ENCODE measurements at regions not wholly inside any gene's neighbourhood (a gene's known extent, or its start where the extent isn't known, plus 50 kb on each side); places are given as distances from the start of the nearest gene placed in this dataset.

- H3K36me3 ChIP-seq, result no peaks in the 10 kb centered on the region
- intact Hi-C loops (cut with DNase I), result no loop called here
- TF ChIP-seq POLR2A (IDR thresholded peaks at IDR 0.05), result no peak
- no peak for TF ChIP-seq POLR2AphosphoS5 (IDR thresholded peaks at IDR 0.05; ENCODE audit: insufficient read depth in 1 of 2, low read depth in 1 of 2)
- TF ChIP-seq CTCF (IDR thresholded peaks at IDR 0.05), result no peak
Measured at GRCh38 chr5:9724707-9725106, 94.6 kb upstream of the TAS2R1 start.

GRCh38 chr5:9722601-9723180 lies 92.5 kb upstream of the TAS2R1 start:
- no peak for DNase-seq (ENCODE audit: extremely low spot score in 2 of 2)
- intact Hi-C loops (cut with DNase I), result no loop called here

More at GRCh38 chr5:9724707-9725106, 94.6 kb upstream of the TAS2R1 start:
- H3K27ac ChIP-seq, result no peak overlapping the region
- DNase-seq (ENCODE audit: extremely low spot score in 2 of 2), result no peak
- no peaks in the 10 kb centered on the region for H3K9me3 ChIP-seq
- H3K4me1 ChIP-seq, result no peaks in the 10 kb centered on the region
- no peak overlapping the region for H3K4me3 ChIP-seq
- no peaks in the 10 kb centered on the region for H3K27me3 ChIP-seq

GRCh38 chr5:9721161-9721560 lies 91.0 kb upstream of the TAS2R1 start:
- H3K27ac ChIP-seq, result no peak overlapping the region
- no peak for DNase-seq (ENCODE audit: extremely low spot score in 2 of 2)

More at GRCh38 chr5:9722601-9723180, 92.5 kb upstream of the TAS2R1 start:
- H3K4me3 ChIP-seq, result no peak overlapping the region
- no peaks in the 10 kb centered on the region for H3K9me3 ChIP-seq
- H3K27ac ChIP-seq, result no peak overlapping the region
- no peak for TF ChIP-seq CTCF (IDR thresholded peaks at IDR 0.05)
- TF ChIP-seq POLR2A (IDR thresholded peaks at IDR 0.05), result no peak
- TF ChIP-seq POLR2AphosphoS5 (IDR thresholded peaks at IDR 0.05; ENCODE audit: insufficient read depth in 1 of 2, low read depth in 1 of 2), result no peak
- no peaks in the 10 kb centered on the region for H3K4me1 ChIP-seq
- no peaks in the 10 kb centered on the region for H3K27me3 ChIP-seq
- no peaks in the 10 kb centered on the region for H3K36me3 ChIP-seq

GRCh38 chr5:9720361-9720760 lies 90.2 kb upstream of the TAS2R1 start:
- H3K4me1 ChIP-seq, result no peaks in the 10 kb centered on the region
- H3K27me3 ChIP-seq, result no peaks in the 10 kb centered on the region
- intact Hi-C loops (cut with DNase I), result no loop called here
- no peaks in the 10 kb centered on the region for H3K36me3 ChIP-seq
- H3K27ac ChIP-seq, result no peak overlapping the region
- no peak overlapping the region for H3K4me3 ChIP-seq
- H3K9me3 ChIP-seq, result no peaks in the 10 kb centered on the region
- no peak for DNase-seq (ENCODE audit: extremely low spot score in 2 of 2)
- TF ChIP-seq POLR2AphosphoS5 (IDR thresholded peaks at IDR 0.05; ENCODE audit: insufficient read depth in 1 of 2, low read depth in 1 of 2) (no peak), CTCF (IDR thresholded peaks at IDR 0.05) (no peak), POLR2A (IDR thresholded peaks at IDR 0.05) (no peak)

More at GRCh38 chr5:9721161-9721560, 91.0 kb upstream of the TAS2R1 start:
- intact Hi-C loops (cut with DNase I), result no loop called here
- Histone ChIP-seq H3K36me3 (no peaks in the 10 kb centered on the region), H3K4me1 (no peaks in the 10 kb centered on the region), H3K27me3 (no peaks in the 10 kb centered on the region), H3K4me3 (no peak overlapping the region), H3K9me3 (no peaks in the 10 kb centered on the region)
- TF ChIP-seq POLR2A (IDR thresholded peaks at IDR 0.05) (no peak), POLR2AphosphoS5 (IDR thresholded peaks at IDR 0.05; ENCODE audit: insufficient read depth in 1 of 2, low read depth in 1 of 2) (no peak), CTCF (IDR thresholded peaks at IDR 0.05) (no peak)

GRCh38 chr5:9716838-9717281 lies 86.7 kb upstream of the TAS2R1 start:
- no peak overlapping the region for H3K4me3 ChIP-seq
- H3K27ac ChIP-seq, result no peak overlapping the region
- H3K36me3 ChIP-seq, result no peaks in the 10 kb centered on the region
- no peaks in the 10 kb centered on the region for H3K27me3 ChIP-seq
- no peaks in the 10 kb centered on the region for H3K4me1 ChIP-seq
- H3K9me3 ChIP-seq, result no peaks in the 10 kb centered on the region
- TF ChIP-seq POLR2AphosphoS5 (IDR thresholded peaks at IDR 0.05; ENCODE audit: insufficient read depth in 1 of 2, low read depth in 1 of 2), result no peak
- no peak for TF ChIP-seq POLR2A (IDR thresholded peaks at IDR 0.05)
- TF ChIP-seq CTCF (IDR thresholded peaks at IDR 0.05), result no peak
- DNase-seq (ENCODE audit: extremely low spot score in 2 of 2), result no peak
- intact Hi-C loops (cut with DNase I), result no loop called here
